ENCODE measurements at regions not wholly inside any gene's neighbourhood (a gene's known extent, or its start where the extent isn't known, plus 50 kb on each side); places are given as distances from the start of the nearest gene placed in this dataset.

DNA sequence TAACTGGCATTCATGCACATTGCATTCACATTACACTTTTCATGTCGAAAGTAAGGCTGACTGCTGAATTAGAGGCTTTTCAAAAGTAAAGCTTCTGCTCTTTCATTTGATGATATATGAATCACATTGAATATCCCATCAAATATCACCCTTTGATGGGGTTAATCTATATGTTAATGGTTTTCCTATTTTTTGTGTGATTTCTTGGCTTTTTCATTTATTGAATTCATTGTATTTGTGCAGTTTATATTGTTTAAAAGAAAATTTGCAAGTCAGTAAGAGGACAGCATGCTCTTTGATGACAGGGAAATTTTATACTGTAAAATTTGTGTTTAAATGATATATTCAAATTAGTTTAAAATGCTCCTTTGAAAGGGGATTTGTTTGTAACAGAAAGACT lies 344.1 kb downstream of the PCDH10 start:
- H3K4me3 ChIP-seq (ENCODE audit: low read depth, low read length) = no peak overlapping the region
- TF ChIP-seq, protein P1, sequence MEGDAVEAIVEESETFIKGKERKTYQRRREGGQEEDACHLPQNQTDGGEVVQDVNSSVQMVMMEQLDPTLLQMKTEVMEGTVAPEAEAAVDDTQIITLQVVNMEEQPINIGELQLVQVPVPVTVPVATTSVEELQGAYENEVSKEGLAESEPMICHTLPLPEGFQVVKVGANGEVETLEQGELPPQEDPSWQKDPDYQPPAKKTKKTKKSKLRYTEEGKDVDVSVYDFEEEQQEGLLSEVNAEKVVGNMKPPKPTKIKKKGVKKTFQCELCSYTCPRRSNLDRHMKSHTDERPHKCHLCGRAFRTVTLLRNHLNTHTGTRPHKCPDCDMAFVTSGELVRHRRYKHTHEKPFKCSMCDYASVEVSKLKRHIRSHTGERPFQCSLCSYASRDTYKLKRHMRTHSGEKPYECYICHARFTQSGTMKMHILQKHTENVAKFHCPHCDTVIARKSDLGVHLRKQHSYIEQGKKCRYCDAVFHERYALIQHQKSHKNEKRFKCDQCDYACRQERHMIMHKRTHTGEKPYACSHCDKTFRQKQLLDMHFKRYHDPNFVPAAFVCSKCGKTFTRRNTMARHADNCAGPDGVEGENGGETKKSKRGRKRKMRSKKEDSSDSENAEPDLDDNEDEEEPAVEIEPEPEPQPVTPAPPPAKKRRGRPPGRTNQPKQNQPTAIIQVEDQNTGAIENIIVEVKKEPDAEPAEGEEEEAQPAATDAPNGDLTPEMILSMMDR (IDR thresholded peaks at IDR 0.05; ENCODE audit: low read depth, low read length) = no peak
- in situ Hi-C loops (cut with HindIII; ENCODE audit: low sequenced_read_pairs) = no loop called here
- no peak for DNase-seq (ENCODE audit: low read depth, low spot score)

DNA sequence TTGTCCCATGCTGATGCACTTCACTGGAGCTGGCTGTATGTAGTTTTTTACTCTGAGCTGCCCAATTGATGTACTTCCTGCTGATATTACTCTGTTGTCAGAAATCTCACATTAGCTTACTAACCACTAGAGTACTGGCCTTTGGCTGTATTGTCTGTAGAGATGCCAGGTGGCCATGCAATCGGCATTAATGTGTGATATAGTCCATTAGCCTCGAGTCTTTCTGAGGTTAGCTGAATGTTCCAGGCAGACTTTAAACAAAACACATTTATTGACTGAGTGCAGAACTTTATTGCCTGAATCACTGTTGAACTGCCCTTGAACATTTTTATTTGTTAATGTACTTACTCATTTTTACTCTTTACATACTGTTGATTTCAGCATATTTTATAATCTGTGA lies 335.2 kb downstream of the PCDH10 start:
- no peak overlapping the region for H3K4me3 ChIP-seq (ENCODE audit: low read depth, low read length)
- peak; percentile 20 for DNase-seq (ENCODE audit: low read depth, low spot score)
- in situ Hi-C loops (cut with HindIII; ENCODE audit: low sequenced_read_pairs) = no loop called here
- TF ChIP-seq, protein P1 (IDR thresholded peaks at IDR 0.05; ENCODE audit: low read depth, low read length) = no peak

DNA sequence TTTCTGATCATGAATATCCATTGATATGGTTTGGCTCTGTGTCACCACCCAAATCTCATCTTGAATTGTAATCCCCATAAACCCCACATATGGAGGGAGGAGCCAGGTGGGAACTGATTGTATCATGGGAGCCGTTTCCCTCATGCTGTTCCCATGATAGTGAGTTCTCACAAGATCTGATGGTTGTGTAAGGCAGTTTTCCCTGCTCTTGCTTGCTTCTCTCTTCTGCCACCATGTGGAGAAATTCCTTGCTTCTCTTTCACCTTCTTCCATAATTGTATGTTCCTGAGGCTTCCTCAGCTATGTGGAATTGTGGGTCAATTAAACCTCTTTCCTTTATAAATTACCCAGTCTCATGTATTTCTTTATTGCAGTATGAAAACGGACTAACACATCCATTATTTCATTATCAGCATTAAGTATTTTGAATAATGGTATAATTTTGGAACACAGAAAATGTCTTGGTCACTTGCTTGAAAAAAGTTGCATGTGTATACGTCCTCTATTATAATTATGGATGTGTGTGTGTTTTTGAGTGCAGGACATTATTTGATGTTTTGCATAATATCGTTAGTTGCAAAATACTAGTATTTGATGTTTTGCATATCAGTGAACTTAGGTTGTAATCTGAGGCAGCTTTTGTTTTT lies 334.6 kb downstream of the PCDH10 start:
- DNase-seq (ENCODE audit: low read depth, low spot score) = peak; percentile 57
- in situ Hi-C loops (cut with HindIII; ENCODE audit: low sequenced_read_pairs) = no loop called here
- H3K4me3 ChIP-seq (ENCODE audit: low read depth, low read length) = no peak overlapping the region
- TF ChIP-seq, protein P1 (IDR thresholded peaks at IDR 0.05; ENCODE audit: low read depth, low read length) = peak; percentile 58

DNA sequence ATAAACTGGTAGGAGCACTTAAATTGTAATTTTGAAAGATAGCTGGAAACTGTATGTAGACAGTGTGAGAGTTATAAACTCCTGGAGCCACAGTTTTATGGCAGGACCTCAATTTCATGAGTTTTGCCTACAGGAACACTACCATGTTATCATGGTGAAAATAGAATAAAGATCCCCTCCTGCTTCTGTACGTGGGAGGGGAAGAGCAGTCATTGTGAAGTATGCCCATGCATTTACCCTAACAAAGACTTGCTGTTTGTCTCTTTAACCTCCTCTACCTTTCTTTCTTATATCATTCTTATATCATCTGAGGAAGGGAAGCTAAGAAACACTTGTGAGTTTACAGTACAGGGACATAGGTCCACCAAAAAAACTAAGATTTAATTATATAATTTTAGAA lies 327.0 kb downstream of the PCDH10 start:
- no peak overlapping the region for H3K4me3 ChIP-seq (ENCODE audit: low read depth, low read length)
- in situ Hi-C loops (cut with HindIII; ENCODE audit: low sequenced_read_pairs) = no loop called here
- no peak for DNase-seq (ENCODE audit: low read depth, low spot score)
- TF ChIP-seq, protein P1 (IDR thresholded peaks at IDR 0.05; ENCODE audit: low read depth, low read length) = no peak

DNA sequence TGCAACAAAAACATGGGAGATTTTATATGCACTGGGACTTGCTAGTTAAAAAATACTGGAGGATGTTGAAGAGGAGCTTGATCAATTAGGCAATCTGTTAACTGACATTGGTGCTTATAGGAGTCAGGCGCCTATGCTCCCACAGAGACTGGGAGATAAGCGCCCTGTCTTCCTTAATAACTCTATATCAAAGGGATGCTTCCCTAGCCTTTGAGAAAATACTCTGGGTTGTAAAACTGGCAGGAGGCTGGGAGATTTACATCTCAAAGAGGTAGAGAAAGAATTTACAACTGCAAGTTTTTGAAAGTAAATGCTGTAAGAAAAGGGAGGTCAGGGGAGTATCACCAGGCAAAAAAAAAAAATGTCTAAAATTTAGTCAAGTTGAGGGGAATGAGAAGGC lies 325.4 kb downstream of the PCDH10 start:
- DNase-seq (ENCODE audit: low read depth, low spot score) = no peak
- H3K4me3 ChIP-seq (ENCODE audit: low read depth, low read length) = no peak overlapping the region
- TF ChIP-seq, protein P1 (IDR thresholded peaks at IDR 0.05; ENCODE audit: low read depth, low read length) = no peak
- in situ Hi-C loops (cut with HindIII; ENCODE audit: low sequenced_read_pairs) = no loop called here

DNA sequence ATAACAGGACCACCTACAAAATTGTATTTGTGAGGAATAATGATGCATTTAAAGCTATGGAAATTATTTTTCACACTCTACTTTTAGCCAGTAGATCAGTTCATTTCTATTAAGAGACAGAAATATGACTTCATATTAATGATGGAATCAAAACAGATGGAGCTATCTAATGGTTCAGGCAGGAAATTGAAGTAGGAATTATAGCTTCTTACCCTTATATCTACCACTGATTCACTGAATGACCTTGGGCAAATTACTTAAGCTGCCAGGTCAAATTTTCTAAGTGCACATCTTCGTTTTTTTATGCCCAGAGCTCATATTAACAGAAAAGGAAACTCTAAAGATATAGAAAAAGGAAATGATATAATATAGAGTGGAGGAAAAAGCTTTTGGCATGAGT lies 323.1 kb downstream of the PCDH10 start:
- H3K4me3 ChIP-seq (ENCODE audit: low read depth, low read length) = no peak overlapping the region
- in situ Hi-C loops (cut with HindIII; ENCODE audit: low sequenced_read_pairs) = no loop called here
- no peak for DNase-seq (ENCODE audit: low read depth, low spot score)
- TF ChIP-seq, protein P1 (IDR thresholded peaks at IDR 0.05; ENCODE audit: low read depth, low read length) = no peak

All from astrocyte of the spinal cord (primary cell).